Osteocyte (in vitro differentiated cells): ENCODE measurements at regions not wholly inside any gene's neighbourhood (a gene's known extent, or its start where the extent isn't known, plus 50 kb on each side); places are given as distances from the start of the nearest gene placed in this dataset.
"Not testable (repeated sequence)": the region's sequence is repeated elsewhere in the genome, so short reads cannot be mapped to it uniquely, and the experiment has no call there.

Experiments used
- DNase-seq: peaks from one replicate; pipeline ENCODE4 v3.0.0; 2021; ENCODE audit warnings: mixed read lengths; ENCODE audit not compliant: unreplicated experiment; ENCODE audit errors: extremely low spot score
- H3K27ac Mint-ChIP-seq: one replicate; pipeline ENCODE4 v1.8.0; 2021; ENCODE audit warnings: mild to moderate bottlenecking, mixed read lengths; ENCODE audit not compliant: unreplicated experiment
- H3K27me3 Mint-ChIP-seq: one replicate; pipeline ENCODE4 v1.8.0; 2021; ENCODE audit warnings: mixed read lengths; ENCODE audit not compliant: unreplicated experiment
- H3K36me3 Mint-ChIP-seq: one replicate; pipeline ENCODE4 v1.8.0; 2021; ENCODE audit warnings: mixed read lengths; ENCODE audit not compliant: unreplicated experiment
- H3K4me1 Mint-ChIP-seq: one replicate; pipeline ENCODE4 v1.8.0; 2021; ENCODE audit warnings: mixed read lengths; ENCODE audit not compliant: unreplicated experiment
- H3K4me3 Mint-ChIP-seq: one replicate; pipeline ENCODE4 v1.8.0; 2021; ENCODE audit warnings: mild to moderate bottlenecking, moderate library complexity, mixed read lengths; ENCODE audit not compliant: unreplicated experiment
- H3K9me3 Mint-ChIP-seq: one replicate; pipeline ENCODE4 v1.8.0; 2021; ENCODE audit warnings: mixed read lengths; ENCODE audit not compliant: unreplicated experiment
- CTCF ChIP-seq: fragments of 200-600 bp; sonication (generic); IDR thresholded peaks from 2 replicates; pipeline ENCODE4 v1.5.0; 2021; ENCODE audit warnings: antibody characterized with exemption, mild to moderate bottlenecking, moderate library complexity

GRCh38 chr6:3912361-3913076 is 63.3 kb downstream of the FAM50B start:
- peaks cover 3% of the 10 kb centered on the region for H3K36me3 Mint-ChIP-seq
- H3K4me3 Mint-ChIP-seq, result no peak overlapping the region
- DNase-seq, result no peak
- TF ChIP-seq CTCF, result no peak
- H3K4me1 Mint-ChIP-seq, result peaks cover 66% of the 10 kb centered on the region
- H3K9me3 Mint-ChIP-seq, result peaks cover 7% of the 10 kb centered on the region
- peak overlapping the region; percentile 95 for H3K27ac Mint-ChIP-seq
- H3K27me3 Mint-ChIP-seq, result no peaks in the 10 kb centered on the region

- DNase-seq, result no peak
- Mint-ChIP-seq H3K27ac (peak overlapping the region; percentile 95), H3K27me3 (no peaks in the 10 kb centered on the region), H3K36me3 (peaks cover 3% of the 10 kb centered on the region), H3K4me1 (peaks cover 64% of the 10 kb centered on the region), H3K4me3 (no peak overlapping the region), H3K9me3 (peaks cover 9% of the 10 kb centered on the region)
- TF ChIP-seq CTCF, result no peak
These were observed 64.1 kb downstream of the FAM50B start for GRCh38 chr6:3913077-3913957.

GRCh38 chr6:3913958-3914337 is 64.8 kb downstream of the FAM50B start:
- H3K27ac Mint-ChIP-seq, result peak overlapping the region; percentile 92
- no peak for TF ChIP-seq CTCF

GRCh38 chr6:3915076-3915791 is 66.1 kb downstream of the FAM50B start:
- no peak for TF ChIP-seq CTCF
- H3K27ac Mint-ChIP-seq, result peak overlapping the region; percentile 53
- peaks cover 9% of the 10 kb centered on the region for H3K9me3 Mint-ChIP-seq
- peaks cover 68% of the 10 kb centered on the region for H3K4me1 Mint-ChIP-seq
- H3K27me3 Mint-ChIP-seq, result no peaks in the 10 kb centered on the region
- H3K36me3 Mint-ChIP-seq, result peaks cover 3% of the 10 kb centered on the region
- DNase-seq, result no peak
- no peak overlapping the region for H3K4me3 Mint-ChIP-seq

More at GRCh38 chr6:3913958-3914337, 64.8 kb downstream of the FAM50B start:
- H3K4me1 Mint-ChIP-seq, result peaks cover 70% of the 10 kb centered on the region
- peaks cover 3% of the 10 kb centered on the region for H3K36me3 Mint-ChIP-seq
- peaks cover 9% of the 10 kb centered on the region for H3K9me3 Mint-ChIP-seq
- no peak for DNase-seq
- no peaks in the 10 kb centered on the region for H3K27me3 Mint-ChIP-seq
- H3K4me3 Mint-ChIP-seq, result no peak overlapping the region

- no peak for TF ChIP-seq CTCF
- Mint-ChIP-seq H3K4me1 (peaks cover 59% of the 10 kb centered on the region), H3K4me3 (no peak overlapping the region), H3K9me3 (peaks cover 9% of the 10 kb centered on the region), H3K36me3 (peaks cover 3% of the 10 kb centered on the region), H3K27me3 (no peaks in the 10 kb centered on the region), H3K27ac (no peak overlapping the region)
- no peak for DNase-seq
These were observed 67.0 kb downstream of the FAM50B start for GRCh38 chr6:3916211-3916610.

GRCh38 chr6:3916749-3917148 is 67.6 kb downstream of the FAM50B start:
- H3K36me3 Mint-ChIP-seq, H3K4me3 Mint-ChIP-seq, H3K9me3 Mint-ChIP-seq, H3K27ac Mint-ChIP-seq, H3K27me3 Mint-ChIP-seq, DNase-seq: not testable (repeated sequence)
- peaks cover 53% of the 10 kb centered on the region for H3K4me1 Mint-ChIP-seq
